ENCODE measurements at regions not wholly inside any gene's neighbourhood (a gene's known extent, or its start where the extent isn't known, plus 50 kb on each side); places are given as distances from the start of the nearest gene placed in this dataset.

GRCh38 chr1:163820226-163820625 is 498.5 kb downstream of the NUF2 start:
- Histone ChIP-seq H3K4me2 (ENCODE audit: low read length) (no peak overlapping the region), H3K9ac (ENCODE audit: low read length) (no peak overlapping the region), H3K14ac (ENCODE audit: low read length) (no peak overlapping the region), H3K27me3 (ENCODE audit: insufficient read depth, low read length) (no peaks in the 10 kb centered on the region), H2AK5ac (ENCODE audit: low read length) (no peak overlapping the region), H2BK5ac (ENCODE audit: low read depth, low read length, poor library complexity) (no peak overlapping the region), H3K23ac (ENCODE audit: low read length) (no peak overlapping the region), H3K36me3 (ENCODE audit: control insufficient read depth in 1 of 2, insufficient read depth in 2 of 2, low read length in 2 of 2) (no peaks in the 10 kb centered on the region), H3K4ac (ENCODE audit: low read depth, low read length) (no peak overlapping the region), H3K9me3 (ENCODE audit: insufficient read depth, low read depth, low read length) (no peaks in the 10 kb centered on the region), H2AFZ (ENCODE audit: insufficient read depth, low read length, poor library complexity) (no peak overlapping the region), H2BK120ac (ENCODE audit: insufficient read depth, low read length, poor library complexity) (no peak overlapping the region), H4K8ac (ENCODE audit: low read depth, low read length) (no peak overlapping the region), H3K79me1 (ENCODE audit: low read length) (no peaks in the 10 kb centered on the region), H4K12ac (ENCODE audit: low read depth, low read length) (no peak overlapping the region), H3K27ac (ENCODE audit: low read depth, low read length) (no peak overlapping the region), H2BK12ac (ENCODE audit: low read length) (no peak overlapping the region), H3K79me2 (ENCODE audit: control insufficient read depth, insufficient read depth, low read length, poor library complexity) (no peaks in the 10 kb centered on the region), H4K91ac (ENCODE audit: low read depth, low read length) (no peak overlapping the region), H3K4me3 (ENCODE audit: low read depth, low read length) (no peak overlapping the region), H3K18ac (ENCODE audit: low read length) (no peak overlapping the region), H3K4me1 (ENCODE audit: control insufficient read depth in 1 of 2, insufficient read depth in 2 of 2, low read length in 2 of 2) (no peaks in the 10 kb centered on the region)
- no peak for DNase-seq

- no peaks in the 10 kb centered on the region for H3K9me3 ChIP-seq (ENCODE audit: insufficient read depth, low read depth, low read length)
- no peak overlapping the region for H3K14ac ChIP-seq (ENCODE audit: low read length)
- no peak overlapping the region for H3K4ac ChIP-seq (ENCODE audit: low read depth, low read length)
Observed at GRCh38 chr1:163820766-163821165, 499.0 kb downstream of the NUF2 start.

GRCh38 chr1:163821679-163822078 is 499.9 kb downstream of the NUF2 start:
- Histone ChIP-seq H3K79me1 (ENCODE audit: low read length) (no peaks in the 10 kb centered on the region), H4K91ac (ENCODE audit: low read depth, low read length) (no peak overlapping the region), H3K18ac (ENCODE audit: low read length) (no peak overlapping the region), H3K9me3 (ENCODE audit: insufficient read depth, low read depth, low read length) (no peaks in the 10 kb centered on the region), H3K79me2 (ENCODE audit: control insufficient read depth, insufficient read depth, low read length, poor library complexity) (no peaks in the 10 kb centered on the region), H3K4me2 (ENCODE audit: low read length) (no peak overlapping the region), H3K36me3 (ENCODE audit: control insufficient read depth in 1 of 2, insufficient read depth in 2 of 2, low read length in 2 of 2) (no peaks in the 10 kb centered on the region), H3K4me1 (ENCODE audit: control insufficient read depth in 1 of 2, insufficient read depth in 2 of 2, low read length in 2 of 2) (no peaks in the 10 kb centered on the region), H3K4ac (ENCODE audit: low read depth, low read length) (no peak overlapping the region), H3K27me3 (ENCODE audit: insufficient read depth, low read length) (no peaks in the 10 kb centered on the region), H2AFZ (ENCODE audit: insufficient read depth, low read length, poor library complexity) (no peak overlapping the region), H2BK12ac (ENCODE audit: low read length) (no peak overlapping the region), H4K8ac (ENCODE audit: low read depth, low read length) (no peak overlapping the region), H3K14ac (ENCODE audit: low read length) (no peak overlapping the region), H2BK5ac (ENCODE audit: low read depth, low read length, poor library complexity) (no peak overlapping the region), H4K12ac (ENCODE audit: low read depth, low read length) (no peak overlapping the region), H2AK5ac (ENCODE audit: low read length) (no peak overlapping the region), H3K4me3 (ENCODE audit: low read depth, low read length) (no peak overlapping the region), H2BK120ac (ENCODE audit: insufficient read depth, low read length, poor library complexity) (no peak overlapping the region), H3K27ac (ENCODE audit: low read depth, low read length) (no peak overlapping the region), H3K9ac (ENCODE audit: low read length) (no peak overlapping the region), H3K23ac (ENCODE audit: low read length) (no peak overlapping the region)
- no peak for DNase-seq

More at GRCh38 chr1:163820766-163821165, 499.0 kb downstream of the NUF2 start:
- Histone ChIP-seq H3K36me3 (ENCODE audit: control insufficient read depth in 1 of 2, insufficient read depth in 2 of 2, low read length in 2 of 2) (no peaks in the 10 kb centered on the region), H4K8ac (ENCODE audit: low read depth, low read length) (no peak overlapping the region), H2AK5ac (ENCODE audit: low read length) (no peak overlapping the region), H3K4me3 (ENCODE audit: low read depth, low read length) (no peak overlapping the region), H3K23ac (ENCODE audit: low read length) (no peak overlapping the region), H2BK120ac (ENCODE audit: insufficient read depth, low read length, poor library complexity) (no peak overlapping the region), H4K91ac (ENCODE audit: low read depth, low read length) (no peak overlapping the region), H4K12ac (ENCODE audit: low read depth, low read length) (no peak overlapping the region), H3K4me2 (ENCODE audit: low read length) (no peak overlapping the region), H3K9ac (ENCODE audit: low read length) (no peak overlapping the region), H3K27ac (ENCODE audit: low read depth, low read length) (no peak overlapping the region), H3K27me3 (ENCODE audit: insufficient read depth, low read length) (no peaks in the 10 kb centered on the region), H3K79me2 (ENCODE audit: control insufficient read depth, insufficient read depth, low read length, poor library complexity) (no peaks in the 10 kb centered on the region), H3K18ac (ENCODE audit: low read length) (no peak overlapping the region), H3K79me1 (ENCODE audit: low read length) (no peaks in the 10 kb centered on the region), H2BK12ac (ENCODE audit: low read length) (no peak overlapping the region), H2BK5ac (ENCODE audit: low read depth, low read length, poor library complexity) (no peak overlapping the region), H3K4me1 (ENCODE audit: control insufficient read depth in 1 of 2, insufficient read depth in 2 of 2, low read length in 2 of 2) (no peaks in the 10 kb centered on the region), H2AFZ (ENCODE audit: insufficient read depth, low read length, poor library complexity) (no peak overlapping the region)
- no peak for DNase-seq
- no CpG with 5 or more reads among the region's 1 CpG for WGBS (ENCODE audit: extremely low coverage, insufficient coverage, insufficient read length)

- peak; percentile 3 to 48 for DNase-seq
- Histone ChIP-seq H3K18ac (ENCODE audit: low read length) (no peak overlapping the region), H4K8ac (ENCODE audit: low read depth, low read length) (no peak overlapping the region), H2AK5ac (ENCODE audit: low read length) (no peak overlapping the region), H3K4ac (ENCODE audit: low read depth, low read length) (no peak overlapping the region), H3K4me2 (ENCODE audit: low read length) (no peak overlapping the region), H3K4me1 (ENCODE audit: control insufficient read depth in 1 of 2, insufficient read depth in 2 of 2, low read length in 2 of 2) (no peaks in the 10 kb centered on the region), H2BK120ac (ENCODE audit: insufficient read depth, low read length, poor library complexity) (no peak overlapping the region), H3K4me3 (ENCODE audit: low read depth, low read length) (no peak overlapping the region), H3K23ac (ENCODE audit: low read length) (no peak overlapping the region), H3K9me3 (ENCODE audit: insufficient read depth, low read depth, low read length) (no peaks in the 10 kb centered on the region), H3K36me3 (ENCODE audit: control insufficient read depth in 1 of 2, insufficient read depth in 2 of 2, low read length in 2 of 2) (no peaks in the 10 kb centered on the region), H2BK5ac (ENCODE audit: low read depth, low read length, poor library complexity) (no peak overlapping the region), H3K9ac (ENCODE audit: low read length) (no peak overlapping the region), H3K79me2 (ENCODE audit: control insufficient read depth, insufficient read depth, low read length, poor library complexity) (no peaks in the 10 kb centered on the region), H4K12ac (ENCODE audit: low read depth, low read length) (no peak overlapping the region), H3K27ac (ENCODE audit: low read depth, low read length) (no peak overlapping the region), H3K79me1 (ENCODE audit: low read length) (no peaks in the 10 kb centered on the region), H3K14ac (ENCODE audit: low read length) (no peak overlapping the region), H2AFZ (ENCODE audit: insufficient read depth, low read length, poor library complexity) (no peak overlapping the region), H3K27me3 (ENCODE audit: insufficient read depth, low read length) (no peaks in the 10 kb centered on the region), H4K91ac (ENCODE audit: low read depth, low read length) (no peak overlapping the region), H2BK12ac (ENCODE audit: low read length) (no peak overlapping the region)
Observed at GRCh38 chr1:163823017-163823416, 501.3 kb downstream of the NUF2 start.

GRCh38 chr1:163824006-163824405 is 502.3 kb downstream of the NUF2 start:
- Histone ChIP-seq H3K27me3 (ENCODE audit: insufficient read depth, low read length) (no peaks in the 10 kb centered on the region), H3K23ac (ENCODE audit: low read length) (no peak overlapping the region), H3K4ac (ENCODE audit: low read depth, low read length) (no peak overlapping the region), H3K18ac (ENCODE audit: low read length) (no peak overlapping the region), H2AFZ (ENCODE audit: insufficient read depth, low read length, poor library complexity) (no peak overlapping the region), H3K14ac (ENCODE audit: low read length) (no peak overlapping the region), H3K79me2 (ENCODE audit: control insufficient read depth, insufficient read depth, low read length, poor library complexity) (no peaks in the 10 kb centered on the region), H2BK12ac (ENCODE audit: low read length) (no peak overlapping the region), H4K12ac (ENCODE audit: low read depth, low read length) (no peak overlapping the region), H3K4me3 (ENCODE audit: low read depth, low read length) (no peak overlapping the region), H4K91ac (ENCODE audit: low read depth, low read length) (no peak overlapping the region), H2BK120ac (ENCODE audit: insufficient read depth, low read length, poor library complexity) (no peak overlapping the region), H3K4me2 (ENCODE audit: low read length) (no peak overlapping the region), H4K8ac (ENCODE audit: low read depth, low read length) (no peak overlapping the region), H3K79me1 (ENCODE audit: low read length) (no peaks in the 10 kb centered on the region), H2BK5ac (ENCODE audit: low read depth, low read length, poor library complexity) (no peak overlapping the region), H3K9ac (ENCODE audit: low read length) (no peak overlapping the region), H2AK5ac (ENCODE audit: low read length) (no peak overlapping the region), H3K27ac (ENCODE audit: low read depth, low read length) (no peak overlapping the region), H3K9me3 (ENCODE audit: insufficient read depth, low read depth, low read length) (no peaks in the 10 kb centered on the region), H3K36me3 (ENCODE audit: control insufficient read depth in 1 of 2, insufficient read depth in 2 of 2, low read length in 2 of 2) (no peaks in the 10 kb centered on the region), H3K4me1 (ENCODE audit: control insufficient read depth in 1 of 2, insufficient read depth in 2 of 2, low read length in 2 of 2) (no peaks in the 10 kb centered on the region)
- DNase-seq = peak in 1 of 2 donors; percentile 11
- WGBS (ENCODE audit: extremely low coverage, insufficient coverage, insufficient read length) = no CpG with 5 or more reads among the region's 1 CpG
